PC-3 (cell line): ENCODE measurements at regions not wholly inside any gene's neighbourhood (a gene's known extent, or its start where the extent isn't known, plus 50 kb on each side); places are given as distances from the start of the nearest gene placed in this dataset.

Experiments
- ATAC-seq: fragments of 200-7000 bp; cut with Tn5 transposase; 2 replicates; pipeline ENCODE4 v1.9.1; 2020; ENCODE audit warnings: mild to moderate bottlenecking, moderate library complexity
- BruUV-seq: library from RNA; stranded (reverse); fragments of 400-500 nt; replicated peaks from 2 replicates; lab custom pipeline; 2021; lab: Mats Ljungman, UMichigan
- CTCF ChIA-PET: fragments of 300-600 bp; sonication (Branson Sonifier 250); formaldehyde crosslinking; loops from one replicate; lab custom pipeline; 2022; ENCODE audit warnings: antibody characterized with exemption; lab: Charles Lee
- POLR2A ChIA-PET: fragments of 300-600 bp; sonication (Branson Sonifier 250); formaldehyde crosslinking; loops from one replicate; lab custom pipeline; 2022; ENCODE audit warnings: antibody characterized with exemption; ENCODE audit not compliant: unreplicated experiment; lab: Charles Lee
- DNase-seq: peaks from one replicate; pipeline ENCODE4 v3.0.0-alpha.2; 2015
- H2AFZ ChIP-seq: fragments of 300-600 bp; sonication (generic); 2 replicates; pipeline ENCODE4 v1.6.0; 2016; ENCODE audit warnings: antibody characterized with exemption, low read length
- H3F3A ChIP-seq: fragments of 300-600 bp; sonication (generic); one replicate; pipeline ENCODE4 v1.6.0; 2017; ENCODE audit warnings: antibody characterized with exemption, low read length, control low read depth, mild to moderate bottlenecking; ENCODE audit not compliant: unreplicated experiment
- H3K27ac ChIP-seq: fragments of 300-600 bp; sonication (generic); 2 replicates; pipeline ENCODE4 v1.5.1; 2016; ENCODE audit warnings: mild to moderate bottlenecking, low read length
- H3K27me3 ChIP-seq: fragments of 300-600 bp; sonication (generic); 2 replicates; pipeline ENCODE4 v1.6.1; 2016; ENCODE audit warnings: low read length, mixed read lengths
- H3K36me3 ChIP-seq: fragments of 300-600 bp; sonication (generic); 2 replicates; pipeline ENCODE4 v1.6.1; 2016; ENCODE audit warnings: low read depth, mixed run types, low read length, mixed read lengths
- H3K4me1 ChIP-seq: fragments of 300-600 bp; sonication (generic); 2 replicates; pipeline ENCODE4 v1.5.1; 2016; ENCODE audit warnings: low read length; ENCODE audit not compliant: insufficient read depth
- H3K4me2 ChIP-seq: fragments of 300-600 bp; sonication (generic); 2 replicates; pipeline ENCODE4 v1.6.0; 2016; ENCODE audit warnings: low read length
- H3K4me3 ChIP-seq: fragments of 300-600 bp; sonication (generic); 2 replicates; pipeline ENCODE4 v1.5.1; 2016; ENCODE audit warnings: mild to moderate bottlenecking, low read length, mixed read lengths
- H3K79me2 ChIP-seq: fragments of 300-600 bp; sonication (generic); 2 replicates; pipeline ENCODE4 v1.6.1; 2017; ENCODE audit warnings: low read length, mixed read lengths
- H3K9ac ChIP-seq: fragments of 300-600 bp; sonication (generic); 2 replicates; pipeline ENCODE4 v1.6.0; 2016; ENCODE audit warnings: mild to moderate bottlenecking, low read length
- H3K9me2 ChIP-seq: fragments of 300-600 bp; sonication (generic); replicated peaks from 2 replicates; pipeline ENCODE4 v1.6.1; 2016; ENCODE audit warnings: mixed run types, low read length, mixed read lengths
- H3K9me3 ChIP-seq: fragments of 300-600 bp; sonication (generic); 2 replicates; pipeline ENCODE4 v1.6.1; 2016; ENCODE audit warnings: low read length, mixed read lengths
- H4K20me1 ChIP-seq: fragments of 300-600 bp; sonication (generic); 2 replicates; pipeline ENCODE4 v1.6.1; 2016; ENCODE audit warnings: low read length, mixed read lengths
- EZH2 ChIP-seq: fragments of 300-600 bp; sonication (generic); IDR thresholded peaks from one replicate; pipeline ENCODE4 v1.6.1; 2017; ENCODE audit warnings: antibody characterized with exemption, mild to moderate bottlenecking, low read length; ENCODE audit not compliant: unreplicated experiment
- EZH2phosphoT487 ChIP-seq: fragments of 300-600 bp; sonication (generic); IDR thresholded peaks from 2 replicates; pipeline ENCODE4 v1.6.1; 2018; ENCODE audit warnings: mild to moderate bottlenecking, antibody characterized with exemption, low read length, borderline replicate concordance
- intact Hi-C: fragments of 100-400 bp; cut with micrococcal nuclease; formaldehyde crosslinking; loops from 2 replicates; pipeline ENCODE4 v1.9.0; 2023
- TF ChIP-seq, protein P1 (sequence below): fragments of 300-600 bp; sonication (generic); conservative IDR thresholded peaks from 2 replicates; pipeline ENCODE4 v1.5.1; 2017; ENCODE audit warnings: antibody characterized with exemption, low read depth, mild to moderate bottlenecking, low read length

DNA sequence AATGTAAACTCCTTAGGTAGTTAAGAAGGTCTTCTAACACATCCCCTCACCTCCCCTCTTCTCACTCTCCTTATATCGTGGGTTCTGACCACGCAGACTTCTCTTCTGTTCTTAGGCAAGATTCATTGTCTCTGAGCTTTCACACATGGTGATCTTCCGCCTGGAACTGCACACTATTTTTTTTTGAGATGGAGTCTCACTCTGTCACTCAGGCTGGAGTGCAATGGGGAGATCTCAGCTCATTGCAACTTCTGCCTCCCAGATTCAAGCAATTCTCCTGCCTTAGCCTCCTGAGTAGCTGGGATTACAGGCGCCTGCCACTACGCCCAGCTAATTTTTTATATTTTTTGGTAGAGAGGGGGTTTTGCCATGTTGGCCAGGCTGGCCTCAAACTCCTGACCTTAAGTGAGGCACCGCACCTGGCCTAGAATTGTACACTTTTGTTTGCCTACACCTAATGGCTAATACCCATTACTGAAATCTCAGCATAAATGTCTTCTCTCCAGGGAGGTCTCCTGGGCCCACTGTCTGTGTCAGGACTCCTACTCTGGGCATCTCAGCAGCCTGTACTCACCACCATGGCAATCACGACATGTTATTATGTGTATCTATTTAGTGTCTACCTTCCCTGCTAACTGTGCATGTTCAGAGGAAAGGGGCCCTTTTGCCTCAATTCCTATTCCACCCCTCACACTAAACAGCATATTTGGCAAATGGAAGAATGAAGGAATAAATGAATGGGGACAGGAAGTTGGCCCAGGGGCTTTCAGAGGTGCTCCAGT lies 646.3 kb upstream of the DPP6 start:
- Histone ChIP-seq H3K27ac (no peak overlapping the region), H3K9me2 (no peaks in the 10 kb centered on the region), H2AFZ (no peak overlapping the region), H3K27me3 (no peaks in the 10 kb centered on the region), H3K79me2 (no peaks in the 10 kb centered on the region), H3K4me2 (no peak overlapping the region), H3F3A (no peaks in the 10 kb centered on the region), H4K20me1 (no peaks in the 10 kb centered on the region), H3K36me3 (no peaks in the 10 kb centered on the region), H3K4me1 (no peaks in the 10 kb centered on the region), H3K9me3 (no peaks in the 10 kb centered on the region), H3K9ac (no peak overlapping the region), H3K4me3 (no peak overlapping the region)
- ATAC-seq (no peak), DNase-seq (no peak)
- ChIA-PET CTCF (no interaction called here), POLR2A (no interaction called here)
- TF ChIP-seq EZH2phosphoT487: no peak
- TF ChIP-seq EZH2: no peak
- TF ChIP-seq, protein P1, sequence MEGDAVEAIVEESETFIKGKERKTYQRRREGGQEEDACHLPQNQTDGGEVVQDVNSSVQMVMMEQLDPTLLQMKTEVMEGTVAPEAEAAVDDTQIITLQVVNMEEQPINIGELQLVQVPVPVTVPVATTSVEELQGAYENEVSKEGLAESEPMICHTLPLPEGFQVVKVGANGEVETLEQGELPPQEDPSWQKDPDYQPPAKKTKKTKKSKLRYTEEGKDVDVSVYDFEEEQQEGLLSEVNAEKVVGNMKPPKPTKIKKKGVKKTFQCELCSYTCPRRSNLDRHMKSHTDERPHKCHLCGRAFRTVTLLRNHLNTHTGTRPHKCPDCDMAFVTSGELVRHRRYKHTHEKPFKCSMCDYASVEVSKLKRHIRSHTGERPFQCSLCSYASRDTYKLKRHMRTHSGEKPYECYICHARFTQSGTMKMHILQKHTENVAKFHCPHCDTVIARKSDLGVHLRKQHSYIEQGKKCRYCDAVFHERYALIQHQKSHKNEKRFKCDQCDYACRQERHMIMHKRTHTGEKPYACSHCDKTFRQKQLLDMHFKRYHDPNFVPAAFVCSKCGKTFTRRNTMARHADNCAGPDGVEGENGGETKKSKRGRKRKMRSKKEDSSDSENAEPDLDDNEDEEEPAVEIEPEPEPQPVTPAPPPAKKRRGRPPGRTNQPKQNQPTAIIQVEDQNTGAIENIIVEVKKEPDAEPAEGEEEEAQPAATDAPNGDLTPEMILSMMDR: no peak
- intact Hi-C loops: no loop called here
- BruUV-seq: no TSS peak

GRCh38 chr7:153406486-153406872 lies 645.7 kb upstream of the DPP6 start:
- ChIA-PET CTCF (no interaction called here), POLR2A (no interaction called here)
- no peak for ATAC-seq
- Histone ChIP-seq H3K4me3 (no peak overlapping the region), H3K79me2 (no peaks in the 10 kb centered on the region), H3K4me1 (no peaks in the 10 kb centered on the region), H3K27ac (no peak overlapping the region), H3K9ac (no peak overlapping the region), H3F3A (no peaks in the 10 kb centered on the region), H3K9me2 (no peaks in the 10 kb centered on the region), H2AFZ (no peak overlapping the region), H3K36me3 (no peaks in the 10 kb centered on the region), H3K4me2 (no peak overlapping the region), H3K9me3 (no peaks in the 10 kb centered on the region), H3K27me3 (no peaks in the 10 kb centered on the region), H4K20me1 (no peaks in the 10 kb centered on the region)
- no TSS peak for BruUV-seq
- DNase-seq: no peak
- intact Hi-C loops: no loop called here
- TF ChIP-seq, protein P1: no peak
- TF ChIP-seq EZH2 (no peak), EZH2phosphoT487 (no peak)

DNA sequence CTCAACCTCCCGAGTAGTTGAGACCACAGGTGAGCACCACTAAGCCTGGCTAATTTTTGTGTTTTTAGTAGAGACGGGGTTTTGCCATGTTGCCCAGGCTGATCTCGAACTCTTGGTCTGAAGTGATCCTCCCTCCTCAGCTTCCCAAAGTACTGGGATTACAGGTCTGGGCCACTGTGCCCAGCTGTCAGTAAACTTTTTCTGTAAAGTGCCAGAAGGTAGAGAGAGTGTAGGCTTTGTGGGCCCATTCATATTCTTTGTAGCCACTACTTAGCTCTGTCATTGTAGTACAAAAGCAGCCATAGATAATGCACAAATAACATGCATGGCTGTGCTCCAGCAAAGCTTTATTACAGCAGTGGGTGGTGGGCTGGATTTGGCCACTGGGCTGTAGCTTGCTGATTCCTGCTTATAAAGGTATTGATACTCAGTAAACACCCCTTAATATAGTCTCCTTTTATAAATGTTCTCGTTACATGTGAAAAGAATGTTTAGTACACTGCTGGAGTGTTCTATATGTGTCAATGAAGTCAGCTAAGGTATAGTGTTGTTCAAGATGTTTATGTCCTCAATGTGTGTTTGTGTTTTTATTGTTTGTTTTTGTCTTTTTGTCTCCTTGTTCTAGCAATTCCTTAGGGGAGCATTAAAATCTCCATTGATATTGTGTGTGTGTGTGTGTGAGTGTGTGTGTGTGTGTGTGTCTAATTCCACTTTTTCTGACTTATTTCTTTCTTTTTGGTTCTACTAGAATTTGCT lies 644.7 kb upstream of the DPP6 start:
- Histone ChIP-seq H3K9me3 (no peaks in the 10 kb centered on the region), H3K9ac (no peak overlapping the region), H2AFZ (no peak overlapping the region), H3K4me2 (no peak overlapping the region), H3K27ac (no peak overlapping the region), H3K4me3 (no peak overlapping the region), H3K36me3 (no peaks in the 10 kb centered on the region), H4K20me1 (no peaks in the 10 kb centered on the region), H3F3A (no peaks in the 10 kb centered on the region), H3K4me1 (no peaks in the 10 kb centered on the region), H3K79me2 (no peaks in the 10 kb centered on the region), H3K9me2 (no peaks in the 10 kb centered on the region), H3K27me3 (no peaks in the 10 kb centered on the region)
- BruUV-seq: no TSS peak
- intact Hi-C loops: no loop called here
- TF ChIP-seq EZH2phosphoT487 (no peak), EZH2 (no peak)
- TF ChIP-seq, protein P1: no peak
- no peak for ATAC-seq
- DNase-seq: no peak
- ChIA-PET CTCF (no interaction called here), POLR2A (no interaction called here)
